GM12892 (cell line): ENCODE measurements at regions not wholly inside any gene's neighbourhood (a gene's known extent, or its start where the extent isn't known, plus 50 kb on each side); places are given as distances from the start of the nearest gene placed in this dataset.

Experiments
- POLR2A ChIP-seq: IDR thresholded peaks from 2 replicates; pipeline ENCODE4 v1.6.1; 2011; ENCODE audit warnings: low read depth, low read length, control low read depth
- POLR2AphosphoS5 ChIP-seq: IDR thresholded peaks from 2 replicates; pipeline ENCODE4 v1.6.1; 2011; ENCODE audit warnings: low read depth, low read length, control low read depth

GRCh38 chr3:124658270-124658669, 72.0 kb upstream of the UMPS start:
- TF ChIP-seq POLR2A, result no peak
- no peak for TF ChIP-seq POLR2AphosphoS5
